ENCODE measurements at regions not wholly inside any gene's neighbourhood (a gene's known extent, or its start where the extent isn't known, plus 50 kb on each side); places are given as distances from the start of the nearest gene placed in this dataset.

- Histone ChIP-seq H3K27me3 (no peaks in the 10 kb centered on the region), H3K36me3 (no peaks in the 10 kb centered on the region), H3K4me1 (peaks cover 0 to 14% (median 0%) of the 10 kb centered on the region in 4 donors), H3K27ac (no peak overlapping the region), H3K9me3 (no peaks in the 10 kb centered on the region), H3K4me3 (no peak overlapping the region)
- ATAC-seq (no peak), DNase-seq (no peak)
- 66% methylated on average over 3 of the region's 3 CpGs for WGBS (ENCODE audit: insufficient coverage, low coverage, low lambda C conversion rate, missing lambda C conversion rate)
- TF ChIP-seq POLR2A (IDR thresholded peaks at IDR 0.05) (no peak), CTCF (IDR thresholded peaks at IDR 0.05) (no peak)
- intact Hi-C loops (cut with DNase I) = no loop called here
Observed at GRCh38 chr2:228652366-228652765, 470.9 kb upstream of the SPHKAP start.

DNA sequence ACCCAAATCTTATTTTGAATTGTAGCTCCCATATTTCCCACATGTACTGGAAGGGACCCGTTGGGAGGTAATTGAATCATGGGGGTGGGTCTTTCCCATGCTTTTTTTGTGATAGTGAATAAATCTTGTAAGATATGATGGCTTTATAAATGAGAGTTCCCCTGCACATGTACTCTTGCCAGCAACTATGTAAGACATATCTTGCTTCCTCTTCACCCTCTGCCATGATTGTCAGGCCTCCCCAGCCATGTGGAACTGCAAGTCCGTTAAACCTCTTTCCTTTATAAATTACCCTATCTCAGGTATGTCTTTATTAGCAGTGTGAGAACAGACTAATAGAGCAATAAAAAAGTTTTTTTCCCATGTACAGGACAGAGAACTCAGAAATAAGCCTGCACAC, 468.4 kb upstream of the SPHKAP start:
- DNase-seq = no peak
- TF ChIP-seq POLR2A (IDR thresholded peaks at IDR 0.05) (no peak), CTCF (IDR thresholded peaks at IDR 0.05) (no peak)

DNA sequence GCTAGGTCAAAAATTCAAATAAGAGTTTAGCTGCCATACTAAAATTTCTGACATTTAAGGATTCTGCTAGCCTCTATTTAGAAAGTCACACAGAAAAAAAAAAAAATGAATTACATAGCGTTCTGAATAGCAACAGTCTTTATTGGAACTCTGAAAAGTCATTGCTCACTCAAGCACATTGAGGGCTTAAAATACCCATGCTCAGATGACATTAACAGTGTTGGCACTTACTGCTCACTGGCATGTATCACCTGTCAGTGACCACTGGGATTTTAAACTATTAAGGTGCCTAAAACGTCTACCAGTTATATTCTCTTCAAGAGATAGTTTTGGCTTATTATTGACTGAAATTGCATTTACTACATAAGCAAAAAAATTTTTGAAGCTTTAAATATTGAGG, 468.0 kb upstream of the SPHKAP start:
- peaks cover 0 to 12% (median 0%) of the 10 kb centered on the region in 4 donors for H3K4me1 ChIP-seq
- H3K36me3 ChIP-seq = no peaks in the 10 kb centered on the region
- WGBS (ENCODE audit: insufficient coverage, low coverage, low lambda C conversion rate, missing lambda C conversion rate) = 45% methylated on average over 2 of the region's 2 CpGs
- H3K27ac ChIP-seq = no peak overlapping the region
- H3K4me3 ChIP-seq = no peak overlapping the region
- no peak for DNase-seq
- TF ChIP-seq POLR2A (IDR thresholded peaks at IDR 0.05) = no peak
- TF ChIP-seq CTCF (IDR thresholded peaks at IDR 0.05) = no peak
- no peaks in the 10 kb centered on the region for H3K9me3 ChIP-seq
- no peaks in the 10 kb centered on the region for H3K27me3 ChIP-seq
- intact Hi-C loops (cut with DNase I) = no loop called here
- ATAC-seq = no peak

More for the DNA sequence above, 468.4 kb upstream of the SPHKAP start:
- H3K36me3 ChIP-seq = no peaks in the 10 kb centered on the region
- ATAC-seq = no peak
- 33% methylated on average over 2 of the region's 2 CpGs for WGBS (ENCODE audit: insufficient coverage, low coverage, low lambda C conversion rate, missing lambda C conversion rate)
- no peak overlapping the region for H3K27ac ChIP-seq
- H3K4me1 ChIP-seq = peaks cover 0 to 14% (median 0%) of the 10 kb centered on the region in 4 donors
- H3K27me3 ChIP-seq = no peaks in the 10 kb centered on the region
- intact Hi-C loops (cut with DNase I) = no loop called here
- H3K4me3 ChIP-seq = no peak overlapping the region
- no peaks in the 10 kb centered on the region for H3K9me3 ChIP-seq

GRCh38 chr2:228648541-228648940, 467.1 kb upstream of the SPHKAP start:
- no peaks in the 10 kb centered on the region for H3K9me3 ChIP-seq
- H3K4me3 ChIP-seq = no peak overlapping the region
- H3K4me1 ChIP-seq = peaks cover 0 to 3% (median 0%) of the 10 kb centered on the region in 4 donors
- WGBS (ENCODE audit: insufficient coverage, low coverage, low lambda C conversion rate, missing lambda C conversion rate) = 71% methylated on average over 2 of the region's 2 CpGs
- DNase-seq = no peak
- no peak for TF ChIP-seq POLR2A (IDR thresholded peaks at IDR 0.05)
- TF ChIP-seq CTCF (IDR thresholded peaks at IDR 0.05) = no peak
- H3K27me3 ChIP-seq = no peaks in the 10 kb centered on the region
- intact Hi-C loops (cut with DNase I) = no loop called here
- ATAC-seq = no peak
- H3K27ac ChIP-seq = no peak overlapping the region
- no peaks in the 10 kb centered on the region for H3K36me3 ChIP-seq

- TF ChIP-seq POLR2A (IDR thresholded peaks at IDR 0.05) (no peak), CTCF (IDR thresholded peaks at IDR 0.05) (no peak)
- Histone ChIP-seq H3K27ac (no peak overlapping the region), H3K4me1 (no peaks in the 10 kb centered on the region), H3K4me3 (no peak overlapping the region), H3K36me3 (no peaks in the 10 kb centered on the region), H3K27me3 (no peaks in the 10 kb centered on the region), H3K9me3 (no peaks in the 10 kb centered on the region)
- ATAC-seq (no peak), DNase-seq (no peak)
- intact Hi-C loops (cut with DNase I) = no loop called here
- WGBS (ENCODE audit: insufficient coverage, low coverage, low lambda C conversion rate, missing lambda C conversion rate) = 68% methylated on average over 1 of the region's 1 CpG
Observed at GRCh38 chr2:228646061-228646460, 464.6 kb upstream of the SPHKAP start.

All from right lobe of liver (tissue), 6 donors.